Hepatic stellate cell (primary cell): ENCODE measurements at regions not wholly inside any gene's neighbourhood (a gene's known extent, or its start where the extent isn't known, plus 50 kb on each side); places are given as distances from the start of the nearest gene placed in this dataset.
"Not testable (repeated sequence)": the region's sequence is repeated elsewhere in the genome, so short reads cannot be mapped to it uniquely, and the experiment has no call there.

Source experiments
- DNase-seq: peaks from one replicate; pipeline ENCODE4 v3.0.0; 2011; ENCODE audit warnings: low spot score

DNA sequence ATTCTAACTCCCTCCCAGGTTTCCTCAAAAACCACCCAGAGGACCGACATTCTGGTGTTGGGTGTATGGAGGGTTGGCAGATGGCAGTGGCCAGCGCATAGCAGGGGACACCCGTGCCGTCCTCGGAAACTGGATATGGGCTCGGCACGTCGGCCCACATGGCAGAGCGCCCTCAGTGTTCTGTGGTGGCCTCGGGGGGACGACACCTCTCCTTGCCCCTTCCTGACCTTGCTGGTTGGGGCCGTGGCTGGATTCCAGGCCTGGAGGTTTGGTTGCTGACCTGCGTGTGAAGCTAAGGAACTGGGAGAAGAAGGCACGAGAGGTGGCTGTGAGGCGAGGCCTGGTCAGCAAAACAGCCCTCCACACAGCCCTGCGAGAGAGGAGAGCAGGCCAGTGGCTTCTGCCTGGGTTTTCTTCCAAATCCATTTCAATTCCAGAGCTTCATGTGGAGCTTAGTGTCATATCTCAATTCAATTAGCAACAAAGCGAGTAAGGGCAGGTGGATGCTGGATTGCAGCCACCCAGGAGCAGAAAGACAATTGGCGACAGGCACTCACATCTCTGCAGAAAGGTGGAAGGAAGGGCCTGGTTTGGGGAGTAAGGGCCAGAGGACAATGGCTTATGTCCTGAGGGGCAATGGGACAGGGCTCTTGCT is 478.4 kb downstream of the BRD1 start:
- DNase-seq: no peak

- DNase-seq: no peak
Observed at GRCh38 chr22:49348631-49349030, 479.0 kb downstream of the BRD1 start.

DNA sequence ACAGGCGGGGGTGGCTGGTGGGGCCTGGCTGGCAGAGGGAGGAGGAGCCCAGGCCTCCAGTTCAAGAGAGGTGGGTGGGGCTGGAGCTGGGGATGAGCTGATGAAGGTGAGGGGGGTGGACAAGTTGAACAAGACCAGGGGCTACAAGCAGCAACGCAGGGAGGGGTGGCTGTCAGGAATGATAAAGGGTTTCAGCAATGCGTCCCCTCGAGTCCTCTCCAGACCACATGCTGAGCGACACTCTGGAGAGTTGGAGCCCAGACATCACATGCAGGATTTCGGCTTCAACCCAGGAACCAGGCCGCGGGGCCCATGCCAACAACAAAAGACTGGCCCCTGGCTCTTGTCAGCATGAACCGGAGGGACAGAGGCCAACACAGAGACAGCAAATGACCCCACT is 480.3 kb downstream of the BRD1 start:
- DNase-seq: no peak

DNA sequence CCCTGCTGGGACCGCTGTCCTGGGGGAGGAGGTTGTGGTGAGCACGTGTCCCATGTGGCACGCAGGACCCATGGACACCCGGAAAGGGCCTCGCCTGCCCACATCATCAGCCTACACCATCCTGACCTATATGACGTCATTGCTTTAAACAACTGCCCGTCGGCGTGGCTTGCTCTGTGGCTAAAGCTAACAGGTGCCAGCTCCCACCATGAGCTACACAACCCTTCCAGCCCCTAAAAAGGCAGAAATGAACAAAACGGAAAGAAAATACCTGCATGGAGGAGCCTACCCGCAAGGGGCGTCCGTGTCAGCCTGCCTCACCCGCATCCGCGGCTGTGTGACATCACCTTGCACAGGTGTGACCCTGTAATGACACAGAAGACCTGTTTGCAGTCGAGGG is 481.8 kb downstream of the BRD1 start:
- no peak for DNase-seq

GRCh38 chr22:49344656-49345055 is 483.0 kb downstream of the BRD1 start:
- no peak for DNase-seq

- DNase-seq: no peak
Observed at GRCh38 chr22:49344161-49344560, 483.5 kb downstream of the BRD1 start.

DNA sequence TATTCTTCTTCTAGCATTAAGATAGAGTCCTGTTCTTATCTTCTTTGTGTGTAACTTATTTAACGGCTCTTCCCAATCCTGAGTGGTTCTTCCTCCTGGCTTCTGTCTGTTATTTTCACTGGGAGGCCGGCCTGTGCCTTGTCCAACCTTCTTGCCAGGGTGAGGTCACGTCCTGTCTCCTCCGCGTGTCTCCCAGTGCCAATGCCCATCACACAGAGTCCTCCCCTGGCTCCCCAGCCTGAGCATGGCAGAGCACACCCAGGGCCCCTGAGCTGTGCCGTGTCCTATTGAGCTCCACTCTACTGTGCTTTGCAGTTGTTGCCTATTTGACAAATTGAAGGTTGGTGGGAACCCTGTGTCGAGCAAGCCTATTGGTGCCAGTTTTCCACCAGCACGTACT is 487.3 kb downstream of the BRD1 start:
- DNase-seq: no peak

DNA sequence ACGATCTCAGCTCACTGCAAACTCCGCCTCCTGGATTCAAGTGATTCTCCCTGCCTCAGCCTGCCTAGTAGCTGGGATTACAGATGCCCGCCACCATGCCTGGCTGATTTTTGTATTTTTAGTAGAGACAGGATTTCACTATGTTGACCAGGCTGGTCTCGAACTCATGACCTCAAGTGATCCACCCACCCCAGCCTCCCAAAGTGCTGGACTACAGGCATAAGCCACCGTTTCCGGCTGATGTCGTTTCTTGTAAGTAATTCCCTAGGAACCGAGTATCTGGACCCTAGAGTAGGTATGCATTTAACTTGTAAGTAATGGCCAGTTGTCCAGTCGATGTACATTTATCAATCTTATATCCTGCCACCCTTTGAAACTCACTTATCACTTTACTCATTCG is 491.2 kb downstream of the BRD1 start:
- not testable (repeated sequence) for DNase-seq

GRCh38 chr22:49334976-49335375 is 492.7 kb downstream of the BRD1 start:
- no peak for DNase-seq

- no peak for DNase-seq
Observed at GRCh38 chr22:49334449-49334789, 493.3 kb downstream of the BRD1 start.

DNA sequence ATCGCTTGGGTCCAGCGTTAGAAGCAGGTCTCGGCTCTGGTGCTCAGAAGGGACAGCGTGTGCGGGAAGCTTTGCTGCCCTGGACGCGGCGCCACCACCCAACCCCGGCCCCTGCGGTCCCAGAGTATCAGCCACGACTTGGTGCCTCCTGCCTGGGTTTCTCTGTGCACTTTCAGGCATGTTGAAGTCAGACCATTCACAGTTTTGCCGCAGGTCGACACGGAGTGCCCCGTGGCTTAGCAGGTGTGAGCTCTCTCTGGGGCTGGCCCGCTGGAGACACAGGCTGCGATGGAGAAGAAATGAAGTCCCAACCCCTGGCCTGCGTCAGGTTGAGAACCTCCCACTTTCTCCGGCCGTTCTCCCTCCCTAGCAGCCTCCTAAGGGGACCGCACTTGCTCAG is 494.5 kb downstream of the BRD1 start:
- no peak for DNase-seq

GRCh38 chr22:49332691-49333090 is 495.0 kb downstream of the BRD1 start:
- no peak for DNase-seq

- DNase-seq: no peak
Observed at GRCh38 chr22:49331878-49332277, 495.8 kb downstream of the BRD1 start.

DNA sequence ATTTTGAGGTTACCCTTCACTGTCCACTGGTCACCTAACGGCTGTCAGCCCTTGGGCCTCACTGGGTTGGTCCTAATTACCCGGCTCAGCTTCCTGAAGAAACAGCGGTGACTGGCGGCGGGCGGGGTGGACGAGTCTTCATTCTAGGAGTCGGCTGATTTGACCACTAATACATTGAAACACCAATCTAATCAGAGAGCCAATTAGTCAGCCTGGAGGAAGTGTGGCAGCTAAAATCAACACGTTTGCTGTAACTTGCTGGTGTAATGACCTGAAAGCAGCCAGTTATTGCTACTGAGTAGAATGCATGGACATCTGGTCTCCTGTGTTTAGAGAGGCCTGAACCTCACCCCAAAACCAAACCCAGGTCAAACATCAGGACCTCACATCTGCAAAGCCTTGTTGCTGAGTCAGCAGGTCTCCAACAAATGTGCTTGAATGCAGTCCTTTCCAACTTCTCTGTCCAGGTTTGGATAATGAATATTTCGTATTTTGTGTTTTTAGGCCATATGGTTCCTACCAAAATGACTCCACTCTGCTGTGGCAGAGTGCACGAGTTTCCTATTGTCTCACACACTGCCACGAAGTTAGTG is 496.4 kb downstream of the BRD1 start:
- no peak for DNase-seq

DNA sequence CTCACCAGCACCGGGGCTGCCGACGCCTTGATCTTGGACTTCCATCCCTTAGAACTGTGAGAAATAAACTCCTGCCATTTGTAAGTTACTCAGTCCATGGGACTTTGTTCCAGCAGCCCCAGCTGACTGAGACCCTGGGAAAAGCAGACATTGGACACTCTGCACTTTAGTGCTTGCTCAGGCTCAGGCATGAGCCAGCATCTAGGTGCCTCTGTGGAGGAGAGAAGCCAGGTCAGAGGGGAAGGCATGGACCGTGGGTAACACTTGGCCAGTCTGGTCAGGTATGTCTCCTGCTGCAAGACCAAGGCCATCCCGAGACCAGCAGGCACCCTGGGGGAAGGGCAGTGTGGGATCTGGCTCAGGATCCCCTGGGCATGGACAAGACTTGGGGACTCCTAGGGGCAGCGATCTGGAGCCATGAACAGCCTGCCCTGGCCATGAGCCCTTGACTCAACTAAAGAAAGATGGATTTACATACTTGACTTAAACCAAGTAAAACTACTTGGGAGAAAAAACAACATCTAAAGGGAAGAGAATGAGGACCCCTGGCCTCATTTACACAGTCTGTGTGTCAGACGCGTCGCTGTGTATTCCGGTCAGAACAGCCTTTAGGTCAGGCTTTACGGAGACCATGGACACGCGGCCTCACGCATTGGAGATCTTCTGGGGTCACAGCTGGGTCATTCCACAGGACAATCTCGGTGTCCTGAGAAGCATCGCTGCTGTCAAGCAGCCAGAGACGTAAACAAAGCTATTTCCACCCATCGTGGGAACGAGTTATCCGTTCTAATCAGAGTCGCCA is 497.1 kb downstream of the BRD1 start:
- no peak for DNase-seq

DNA sequence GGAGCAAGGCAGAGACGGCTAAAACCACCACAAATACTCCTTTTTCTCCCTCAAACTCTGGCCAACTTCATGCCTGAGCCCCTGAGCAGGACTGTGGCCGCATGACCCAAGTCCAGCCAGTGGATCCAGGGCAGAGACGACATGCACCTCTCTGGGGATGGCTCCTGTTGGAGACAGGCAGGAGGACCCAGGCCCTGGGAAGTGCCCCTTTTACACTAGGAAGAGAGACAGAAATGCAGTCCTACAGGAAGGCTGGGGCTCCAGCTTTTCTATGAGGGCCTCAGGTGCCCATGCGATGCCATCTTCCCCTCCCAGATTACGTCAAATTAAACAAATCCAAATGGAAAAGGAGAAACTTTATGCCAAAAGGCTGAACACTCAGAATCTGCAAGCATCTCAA is 498.0 kb downstream of the BRD1 start:
- no peak for DNase-seq

DNA sequence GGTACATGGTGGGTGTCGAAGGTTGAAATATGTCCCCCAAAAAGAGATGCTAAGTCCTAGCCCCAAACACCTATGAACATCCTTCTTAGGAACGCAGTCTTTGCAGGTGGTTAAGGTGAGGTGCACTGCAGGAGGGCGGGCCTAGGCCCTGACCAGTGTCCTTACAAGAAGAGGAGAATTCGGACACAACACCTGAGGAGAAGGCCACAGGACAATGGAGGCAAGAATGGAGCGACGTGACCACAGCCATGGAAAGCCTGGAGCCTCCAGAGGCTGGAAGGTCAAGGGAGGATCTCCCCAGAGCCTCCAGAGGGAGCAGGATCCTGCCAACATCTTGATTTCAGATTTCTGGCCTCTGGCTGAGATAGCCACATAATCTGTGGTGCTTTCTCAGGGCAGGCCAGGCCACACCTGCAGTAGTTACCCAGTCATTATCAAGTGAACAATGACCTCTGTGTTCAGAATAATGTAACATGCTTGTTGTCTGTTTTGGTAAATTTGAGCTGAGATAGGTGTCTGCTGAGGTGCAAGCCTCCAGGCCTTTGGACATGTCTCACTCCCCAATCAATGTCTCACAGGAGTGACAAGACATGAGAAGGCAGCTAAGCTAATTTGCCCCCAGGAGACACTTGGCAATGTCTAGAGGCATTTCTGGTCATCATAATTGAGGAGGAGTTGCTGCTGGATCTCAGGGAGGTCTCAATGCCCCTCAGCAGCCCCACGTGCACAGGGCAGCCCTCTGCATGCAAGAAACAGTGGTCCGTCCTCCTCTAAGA is 498.9 kb downstream of the BRD1 start:
- no peak for DNase-seq

- DNase-seq: no peak
Observed at GRCh38 chr22:49328118-49328475, 499.6 kb downstream of the BRD1 start.

GRCh38 chr22:49327411-49328117 is 500.1 kb downstream of the BRD1 start:
- no peak for DNase-seq

GRCh38 chr22:49326558-49326957 is 501.1 kb downstream of the BRD1 start:
- no peak for DNase-seq

- no peak for DNase-seq
Observed at GRCh38 chr22:49325531-49326395, 501.9 kb downstream of the BRD1 start.
